Left ventricle myocardium inferior (tissue), 1 donor: ENCODE measurements at regions not wholly inside any gene's neighbourhood (a gene's known extent, or its start where the extent isn't known, plus 50 kb on each side); places are given as distances from the start of the nearest gene placed in this dataset.

ENCODE experiments used
- DNase-seq: peaks from one replicate; pipeline ENCODE4 v3.0.0-alpha.2; 2020
- H3K27ac ChIP-seq: fragments of 200-600 bp; replicated peaks from 2 replicates; pipeline ENCODE4 v1.8.0; 2021
- H3K27me3 ChIP-seq: fragments of 200-600 bp; 2 replicates; pipeline ENCODE4 v1.8.0; 2021; ENCODE audit warnings: low read depth
- H3K36me3 ChIP-seq: fragments of 200-600 bp; 2 replicates; pipeline ENCODE4 v1.8.0; 2021
- H3K4me1 ChIP-seq: fragments of 200-600 bp; 2 replicates; pipeline ENCODE4 v1.8.0; 2021
- H3K4me3 ChIP-seq: fragments of 200-600 bp; 2 replicates; pipeline ENCODE4 v1.8.0; 2021; ENCODE audit warnings: mild to moderate bottlenecking, moderate library complexity
- H3K9me3 ChIP-seq: fragments of 200-600 bp; replicated peaks from 2 replicates; pipeline ENCODE4 v1.8.0; 2021
- intact Hi-C: fragments of 100-400 bp; cut with micrococcal nuclease; formaldehyde crosslinking; loops from one replicate; pipeline ENCODE4 v1.11.0; 2022
- TF ChIP-seq, protein P1 (sequence below): fragments of 200-600 bp; IDR thresholded peaks from 2 replicates; pipeline ENCODE4 v1.8.0; 2021; ENCODE audit warnings: antibody characterized with exemption, mild to moderate bottlenecking, borderline replicate concordance
- donor health status: DM: no; HTN: yes; CAD: no; lungs with severe emphysema.

- intact Hi-C loops, result no loop called here
- DNase-seq, result no peak
- Histone ChIP-seq H3K4me3 (no peak overlapping the region), H3K27ac (no peak overlapping the region), H3K27me3 (no peaks in the 10 kb centered on the region), H3K36me3 (no peaks in the 10 kb centered on the region), H3K9me3 (no peaks in the 10 kb centered on the region), H3K4me1 (peaks cover 9% of the 10 kb centered on the region)
- TF ChIP-seq, protein P1, sequence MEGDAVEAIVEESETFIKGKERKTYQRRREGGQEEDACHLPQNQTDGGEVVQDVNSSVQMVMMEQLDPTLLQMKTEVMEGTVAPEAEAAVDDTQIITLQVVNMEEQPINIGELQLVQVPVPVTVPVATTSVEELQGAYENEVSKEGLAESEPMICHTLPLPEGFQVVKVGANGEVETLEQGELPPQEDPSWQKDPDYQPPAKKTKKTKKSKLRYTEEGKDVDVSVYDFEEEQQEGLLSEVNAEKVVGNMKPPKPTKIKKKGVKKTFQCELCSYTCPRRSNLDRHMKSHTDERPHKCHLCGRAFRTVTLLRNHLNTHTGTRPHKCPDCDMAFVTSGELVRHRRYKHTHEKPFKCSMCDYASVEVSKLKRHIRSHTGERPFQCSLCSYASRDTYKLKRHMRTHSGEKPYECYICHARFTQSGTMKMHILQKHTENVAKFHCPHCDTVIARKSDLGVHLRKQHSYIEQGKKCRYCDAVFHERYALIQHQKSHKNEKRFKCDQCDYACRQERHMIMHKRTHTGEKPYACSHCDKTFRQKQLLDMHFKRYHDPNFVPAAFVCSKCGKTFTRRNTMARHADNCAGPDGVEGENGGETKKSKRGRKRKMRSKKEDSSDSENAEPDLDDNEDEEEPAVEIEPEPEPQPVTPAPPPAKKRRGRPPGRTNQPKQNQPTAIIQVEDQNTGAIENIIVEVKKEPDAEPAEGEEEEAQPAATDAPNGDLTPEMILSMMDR, result no peak
These were observed 55.0 kb upstream of the EEPD1 start for GRCh38 chr7:36098096-36098495.

DNA sequence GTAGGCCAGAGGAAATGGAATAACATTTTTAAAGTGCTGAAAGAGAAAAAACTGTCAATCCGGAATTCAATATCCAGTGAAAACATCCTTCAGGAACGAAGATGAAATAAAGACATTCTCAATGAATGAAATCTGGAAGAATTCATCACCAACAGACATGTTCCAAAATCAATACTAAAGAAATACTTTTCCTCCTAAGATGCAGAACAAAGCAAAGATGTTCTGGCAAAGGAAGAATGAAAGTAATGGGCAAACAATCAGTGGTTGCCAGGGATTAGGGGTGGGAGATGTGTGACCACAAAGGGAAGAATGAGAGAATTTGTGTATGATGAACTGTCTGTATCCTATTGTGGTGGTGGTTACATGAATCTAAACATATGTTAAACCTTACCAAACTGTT, 52.8 kb upstream of the EEPD1 start:
- H3K4me1 ChIP-seq, result peaks cover 9% of the 10 kb centered on the region
- no peak overlapping the region for H3K27ac ChIP-seq
- no peak for DNase-seq
- no peaks in the 10 kb centered on the region for H3K27me3 ChIP-seq
- intact Hi-C loops, result no loop called here
- TF ChIP-seq, protein P1, result no peak
- no peaks in the 10 kb centered on the region for H3K9me3 ChIP-seq
- no peak overlapping the region for H3K4me3 ChIP-seq
- H3K36me3 ChIP-seq, result no peaks in the 10 kb centered on the region

DNA sequence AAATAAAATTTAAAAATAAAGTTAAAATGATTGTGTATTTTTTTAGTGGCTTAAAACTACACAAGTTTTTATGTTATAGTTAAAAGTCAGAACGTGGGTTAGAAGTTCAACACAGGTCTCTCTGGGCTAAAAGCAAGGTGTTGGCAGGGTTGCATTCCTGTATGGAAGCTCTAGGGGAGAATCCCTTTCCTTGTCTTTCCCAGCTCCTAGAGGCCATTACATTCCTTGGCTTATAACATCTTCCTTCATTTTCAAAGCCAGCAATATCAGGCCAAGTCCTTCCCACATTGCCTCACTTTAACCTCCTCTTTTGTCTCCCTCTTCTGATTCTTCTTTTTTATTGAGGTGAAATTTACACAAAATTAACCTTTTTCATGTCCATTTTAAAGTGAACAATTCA, 52.4 kb upstream of the EEPD1 start:
- Histone ChIP-seq H3K27ac (no peak overlapping the region), H3K4me3 (no peak overlapping the region), H3K9me3 (no peaks in the 10 kb centered on the region), H3K36me3 (no peaks in the 10 kb centered on the region), H3K27me3 (no peaks in the 10 kb centered on the region), H3K4me1 (peaks cover 9% of the 10 kb centered on the region)
- DNase-seq, result no peak
- TF ChIP-seq, protein P1, result no peak
- intact Hi-C loops, result no loop called here
